Transverse colon (tissue), 4 donors: ENCODE measurements at regions not wholly inside any gene's neighbourhood (a gene's known extent, or its start where the extent isn't known, plus 50 kb on each side); places are given as distances from the start of the nearest gene placed in this dataset.

Experiments used
- DNase-seq: peaks from one replicate; pipeline ENCODE4 v3.0.0-alpha.2; 2019
- H3K27ac ChIP-seq, 4 donors: fragments of 200-600 bp; sonication (generic); 2 replicates each; pipeline ENCODE4 v1.5.1; 2016 to 2018; ENCODE audit warnings: inconsistent platforms in 4 of 4
- H3K27me3 ChIP-seq: fragments of 200-600 bp; sonication (generic); 2 replicates; pipeline ENCODE4 v1.5.1; 2017; ENCODE audit warnings: inconsistent platforms
- H3K36me3 ChIP-seq, 4 donors: fragments of 200-600 bp; sonication (generic); 2 replicates each; pipeline ENCODE4 v1.5.1; 2017 to 2019; ENCODE audit warnings: inconsistent platforms in 4 of 4
- H3K4me1 ChIP-seq, 4 donors: fragments of 200-600 bp; sonication (generic); 2 replicates each; pipeline ENCODE4 v1.5.1; 2017 to 2020; ENCODE audit warnings: inconsistent platforms in 4 of 4
- H3K4me3 ChIP-seq, 4 donors: fragments of 200-600 bp; sonication (generic); 1 replicate in 1 of 4; 2 replicates in 3 of 4; pipeline versions ENCODE4 v1.5.1 to v1.6.1; 2017 to 2019; ENCODE audit warnings: inconsistent platforms in 4 of 4
- H3K9me3 ChIP-seq, 2 donors: fragments of 200-600 bp; sonication (generic); 2 replicates each; pipeline ENCODE4 v1.5.1; 2017 to 2019; ENCODE audit warnings: inconsistent platforms in 2 of 2
- CTCF ChIP-seq, 5 experiments: fragments of 200-600 bp in 3 of 5; fragments of 450-650 bp in 2 of 5; sonication (generic) in 3 of 5; IDR thresholded peaks; 1 replicate in 2 of 5; 2 replicates in 3 of 5; pipeline ENCODE4 v1.5.1; 2016 to 2017; ENCODE audit warnings: antibody characterized with exemption in 5 of 5, inconsistent platforms in 3 of 5, mild to moderate bottlenecking in 2 of 5, moderate library complexity in 1 of 5
- EP300 ChIP-seq: sonication (generic); formaldehyde crosslinking; IDR thresholded peaks from one replicate; pipeline ENCODE4 v1.6.1; 2017; ENCODE audit warnings: antibody characterized with exemption, low read depth
- POLR2A ChIP-seq: fragments of 450-650 bp; IDR thresholded peaks from one replicate; pipeline ENCODE4 v1.6.1; 2016; ENCODE audit warnings: antibody characterized with exemption, mild to moderate bottlenecking, moderate library complexity
- POLR2AphosphoS5 ChIP-seq, 3 donors: sonication (generic); formaldehyde crosslinking; IDR thresholded peaks; one replicate each; pipeline ENCODE4 v1.6.1; 2016; ENCODE audit warnings: antibody characterized with exemption in 3 of 3
- whole genome bisulfite sequencing, 2 donors: methylation state at CpG; one replicate each; pipeline ENCODE4 v1.1.5; 2018; ENCODE audit warnings: low coverage in 1 of 2; 5-methylcytosine and 5-hydroxymethylcytosine counted together
- in situ Hi-C, 4 donors: fragments of 200-750 bp; cut with MboI; loops; one replicate each; pipeline versions ENCODE4 v1.15.0 to v1.15.1; 2017; ENCODE audit warnings: low sequenced_read_pairs in 3 of 4, low pct_ligation_motif_present in 1 of 4, low pct_unique_long_range_greater_than_20kb in 1 of 4
- intact Hi-C: fragments of 100-400 bp; cut with DNase I; formaldehyde crosslinking; loops from one replicate; pipeline ENCODE4 v1.15.1; 2023; ENCODE audit warnings: low total_unique reads

GRCh38 chr15:58279654-58280053 lies 141.5 kb downstream of the AQP9 start:
- intact Hi-C loops, result no loop called here
- in situ Hi-C loops, result no loop called here

DNA sequence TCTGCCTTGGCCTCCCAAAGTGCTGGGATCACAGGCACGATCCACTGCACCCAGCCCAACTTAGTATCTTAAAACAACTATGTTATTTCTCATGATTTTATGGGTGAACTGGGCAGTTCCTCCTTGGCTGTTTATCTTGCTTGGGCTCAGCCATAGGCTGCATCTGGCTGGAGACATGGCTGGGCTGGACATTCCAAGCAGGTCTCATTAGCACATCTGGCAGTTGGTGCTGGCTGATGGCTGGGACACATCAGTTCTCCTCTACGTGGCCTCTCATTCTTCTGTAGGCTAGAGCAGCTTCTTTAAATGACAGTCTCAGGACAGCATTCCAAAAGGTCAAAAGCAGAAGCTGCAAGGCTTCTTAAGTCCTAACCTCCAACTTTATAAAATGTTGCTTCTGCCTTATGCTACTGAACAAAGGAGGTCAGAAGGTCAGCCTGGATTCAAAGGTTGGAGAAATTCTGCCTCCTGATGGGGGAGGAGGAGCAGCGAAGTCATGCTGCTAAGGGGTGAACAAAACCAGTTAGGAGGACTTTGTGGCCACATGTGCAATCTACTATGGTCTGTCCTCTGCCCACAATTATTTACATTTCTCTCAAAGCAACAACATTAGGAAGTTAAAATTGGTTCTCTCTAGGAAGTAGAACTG lies 144.0 kb downstream of the AQP9 start:
- TF ChIP-seq CTCF (IDR thresholded peaks at IDR 0.05) (no peak), POLR2A (no peak), EP300 (no peak), POLR2AphosphoS5 (IDR thresholded peaks at IDR 0.05) (no peak)

More at GRCh38 chr15:58279654-58280053, 141.5 kb downstream of the AQP9 start:
- DNase-seq, result no peak
- Histone ChIP-seq H3K27ac (no peak overlapping the region), H3K4me3 (no peak overlapping the region), H3K9me3 (no peaks in the 10 kb centered on the region), H3K27me3 (no peaks in the 10 kb centered on the region), H3K36me3 (no peaks in the 10 kb centered on the region), H3K4me1 (no peaks in the 10 kb centered on the region)
- WGBS, 2 donors, result 85% methylated on average over 2 of the region's 2 CpGs; no CpG with 5 or more reads in 1 of the 2 donors
- no peak for TF ChIP-seq POLR2AphosphoS5 (IDR thresholded peaks at IDR 0.05)
- no peak for TF ChIP-seq CTCF (IDR thresholded peaks at IDR 0.05)
- TF ChIP-seq EP300, result no peak
- TF ChIP-seq POLR2A, result no peak

GRCh38 chr15:58283302-58283701 lies 145.1 kb downstream of the AQP9 start:
- no peak overlapping the region for H3K4me3 ChIP-seq
- 86 to 88% methylated on average over 3 of the region's 3 CpGs for WGBS, 2 donors
- H3K27me3 ChIP-seq, result no peaks in the 10 kb centered on the region
- no peaks in the 10 kb centered on the region for H3K9me3 ChIP-seq
- no peaks in the 10 kb centered on the region for H3K4me1 ChIP-seq
- H3K27ac ChIP-seq, result no peak overlapping the region
- in situ Hi-C loops, result no loop called here
- intact Hi-C loops, result no loop called here
- no peak for DNase-seq
- TF ChIP-seq POLR2AphosphoS5 (IDR thresholded peaks at IDR 0.05) (no peak), EP300 (no peak), POLR2A (no peak), CTCF (IDR thresholded peaks at IDR 0.05) (no peak)
- H3K36me3 ChIP-seq, result no peaks in the 10 kb centered on the region

More for the DNA sequence above, 144.0 kb downstream of the AQP9 start:
- in situ Hi-C loops, result no loop called here
- H3K27me3 ChIP-seq, result no peaks in the 10 kb centered on the region
- H3K4me1 ChIP-seq, result no peaks in the 10 kb centered on the region
- no peak overlapping the region for H3K4me3 ChIP-seq
- whole genome bisulfite sequencing, 2 donors, result 67 to 78% methylated on average over 1 to 3 of the region's 3 CpGs
- no peak overlapping the region for H3K27ac ChIP-seq
- DNase-seq, result no peak
- no peaks in the 10 kb centered on the region for H3K9me3 ChIP-seq
- H3K36me3 ChIP-seq, result no peaks in the 10 kb centered on the region
- intact Hi-C loops, result no loop called here

DNA sequence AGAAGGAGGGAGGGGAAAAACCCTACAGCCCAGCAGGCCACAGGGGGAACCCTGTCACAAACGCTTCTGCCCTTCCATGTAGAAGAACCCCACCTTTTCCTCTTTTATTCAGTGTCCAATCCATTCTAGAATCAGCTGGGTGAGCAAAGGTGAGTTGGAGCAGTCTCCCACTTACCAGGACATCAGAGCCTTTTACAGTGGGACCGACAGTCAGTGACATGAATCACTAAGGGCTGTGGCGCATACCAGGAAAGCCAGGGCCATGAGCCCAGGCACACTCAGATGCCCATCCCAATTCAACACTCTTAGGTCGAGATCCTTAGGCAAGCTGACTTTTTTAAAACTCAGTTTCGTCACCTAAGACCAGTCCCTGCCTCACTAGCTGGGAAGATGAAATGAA lies 146.1 kb downstream of the AQP9 start:
- no peaks in the 10 kb centered on the region for H3K36me3 ChIP-seq
- H3K27ac ChIP-seq, result no peak overlapping the region
- no peak for DNase-seq
- no peaks in the 10 kb centered on the region for H3K9me3 ChIP-seq
- in situ Hi-C loops, result no loop called here
- no peaks in the 10 kb centered on the region for H3K4me1 ChIP-seq
- TF ChIP-seq POLR2AphosphoS5 (IDR thresholded peaks at IDR 0.05) (no peak), CTCF (IDR thresholded peaks at IDR 0.05) (no peak), EP300 (no peak), POLR2A (no peak)
- H3K27me3 ChIP-seq, result no peaks in the 10 kb centered on the region
- WGBS, 2 donors, result 89% methylated on average over 5 of the region's 5 CpGs; no CpG with 5 or more reads in 1 of the 2 donors
- intact Hi-C loops, result no loop called here
- H3K4me3 ChIP-seq, result no peak overlapping the region
